Heart right ventricle (tissue), 16 donors: ENCODE measurements at regions not wholly inside any gene's neighbourhood (a gene's known extent, or its start where the extent isn't known, plus 50 kb on each side); places are given as distances from the start of the nearest gene placed in this dataset.

ENCODE experiments used
- ATAC-seq, 8 donors: fragments of 200-7000 bp; cut with Tn5 transposase; one replicate each; pipeline ENCODE4 v1.9.1; 2020; ENCODE audit warnings: mild to moderate bottlenecking in 8 of 8, moderate library complexity in 8 of 8, moderate number of reproducible peaks in 1 of 8
- DNase-seq, 2 donors: peaks; one replicate each; pipeline ENCODE4 v3.0.0-alpha.2; 2020
- H3K27ac ChIP-seq, 10 donors: fragments of 200-600 bp; sonication (generic) in 2 of 10; one replicate each; pipeline versions ENCODE4 v1.5.0 to v1.8.0; 2020 to 2022; ENCODE audit warnings: mild to moderate bottlenecking in 3 of 10
- H3K27me3 ChIP-seq, 7 donors: fragments of 200-600 bp; one replicate each; pipeline ENCODE4 v1.8.0; 2021 to 2022; ENCODE audit warnings: mild to moderate bottlenecking in 2 of 7
- H3K36me3 ChIP-seq, 9 donors: fragments of 200-600 bp; sonication (generic) in 1 of 9; one replicate each; pipeline versions ENCODE4 v1.5.0 to v1.8.0; 2020 to 2022; ENCODE audit warnings: mild to moderate bottlenecking in 2 of 9
- H3K4me1 ChIP-seq, 9 donors: fragments of 200-600 bp; sonication (generic) in 1 of 9; one replicate each; pipeline versions ENCODE4 v1.5.0 to v1.8.0; 2020 to 2022; ENCODE audit warnings: mild to moderate bottlenecking in 4 of 9
- H3K4me3 ChIP-seq, 10 donors: fragments of 200-600 bp; sonication (generic) in 2 of 10; one replicate each; pipeline versions ENCODE4 v1.5.0 to v1.8.0; 2020 to 2022; ENCODE audit warnings: mild to moderate bottlenecking in 7 of 10, moderate library complexity in 2 of 10
- H3K9me3 ChIP-seq, 11 donors: fragments of 200-600 bp in 10 of 11; sonication (generic) in 2 of 11; one replicate each; pipeline versions ENCODE4 v1.5.0 to v1.8.0; 2013 to 2022; ENCODE audit warnings: mild to moderate bottlenecking in 2 of 11, control low read depth in 1 of 11, moderate library complexity in 1 of 11
- WGBS, 2 donors: extraction: QIAGEN DNeasy Blood & Tissue Kit; methylation state at CpG; one replicate each; pipeline ENCODE4 v1.1.7; 2013; ENCODE audit warnings: inconsistent platforms in 1 of 2; 5-methylcytosine and 5-hydroxymethylcytosine counted together
- intact Hi-C, 10 donors: fragments of 100-400 bp; cut with DNase I; formaldehyde crosslinking; loops; one replicate each; pipeline versions ENCODE4 v1.11.1 to v1.14.2; 2022
- TF ChIP-seq, protein P1 (sequence below), 9 donors: fragments of 200-600 bp; sonication (generic) in 2 of 9; IDR thresholded peaks; one replicate each; pipeline versions ENCODE4 v1.5.0 to v1.8.0; 2021 to 2022; ENCODE audit warnings: antibody characterized with exemption in 9 of 9, mild to moderate bottlenecking in 5 of 9, moderate library complexity in 1 of 9
- donor health status: Arrhythmogenic right ventricular cardiomyopathy.
- donor health status: ischemic (EF 13 %, LVEDD 7.1; RV severe dilation, severe dysfunction).
- donor health status: healthy with polysubstance abuse.
- donor health status: DM: no; HTN: yes; CAD: no.
- donor health status: DM: no; HTN: no; CAD: no.
- donor health status: ischemic (EF 25% LVEDD 6.9; RV normal size, moderate dysfunction).
- donor health status: ischemic (EF 25% LVEDD 5.7; RV mildly dilated, moderate dysfunction).
- donor health status: healthy.
- donor health status: DM: yes; HTN: yes; CAD: no.
- donor health status: Ischemic cardiomyopathy.
- donor health status: ischemic (EF 35%, LVEDD 5.7; RV mildly dilated, moderate dysfunction).
- donor health status: nonischemic (EF 11% LVEDD 7.7; RV severe dilation, severe dysfunction).
- donor health status: DM: yes; HTN: yes; CAD: no.
- donor health status: PGD.
- donor health status: ischemic (EF 29% LVEDD 5.4; RV normal size, mild dysfunction).
- donor health status: nonischemic (EF 23%, LVEDD 6.1; RV moderate dilation, normal function).

DNA sequence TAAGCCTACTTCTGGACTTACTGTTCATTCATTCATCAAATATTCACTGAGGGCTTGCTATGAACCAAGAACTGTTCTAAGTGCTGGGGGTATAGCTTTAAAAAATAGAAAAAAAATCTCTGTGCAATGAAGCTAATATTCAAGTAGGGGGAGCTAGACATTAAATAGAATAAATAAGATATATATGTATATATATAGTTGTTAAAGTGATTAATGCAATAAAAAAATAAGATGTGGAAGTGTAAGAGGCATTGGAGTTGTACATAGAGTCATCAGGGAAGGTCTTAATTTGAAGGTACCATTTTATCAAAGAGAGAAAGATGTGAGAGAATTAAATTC, 181.2 kb upstream of the AGR3 start:
- DNase-seq (no peak), ATAC-seq (no peak)
- TF ChIP-seq, protein P1, sequence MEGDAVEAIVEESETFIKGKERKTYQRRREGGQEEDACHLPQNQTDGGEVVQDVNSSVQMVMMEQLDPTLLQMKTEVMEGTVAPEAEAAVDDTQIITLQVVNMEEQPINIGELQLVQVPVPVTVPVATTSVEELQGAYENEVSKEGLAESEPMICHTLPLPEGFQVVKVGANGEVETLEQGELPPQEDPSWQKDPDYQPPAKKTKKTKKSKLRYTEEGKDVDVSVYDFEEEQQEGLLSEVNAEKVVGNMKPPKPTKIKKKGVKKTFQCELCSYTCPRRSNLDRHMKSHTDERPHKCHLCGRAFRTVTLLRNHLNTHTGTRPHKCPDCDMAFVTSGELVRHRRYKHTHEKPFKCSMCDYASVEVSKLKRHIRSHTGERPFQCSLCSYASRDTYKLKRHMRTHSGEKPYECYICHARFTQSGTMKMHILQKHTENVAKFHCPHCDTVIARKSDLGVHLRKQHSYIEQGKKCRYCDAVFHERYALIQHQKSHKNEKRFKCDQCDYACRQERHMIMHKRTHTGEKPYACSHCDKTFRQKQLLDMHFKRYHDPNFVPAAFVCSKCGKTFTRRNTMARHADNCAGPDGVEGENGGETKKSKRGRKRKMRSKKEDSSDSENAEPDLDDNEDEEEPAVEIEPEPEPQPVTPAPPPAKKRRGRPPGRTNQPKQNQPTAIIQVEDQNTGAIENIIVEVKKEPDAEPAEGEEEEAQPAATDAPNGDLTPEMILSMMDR (IDR thresholded peaks at IDR 0.05): peak in 4 of 9 donors; percentile 22 to 41 (median 28)
- intact Hi-C loops: no loop called here
- Histone ChIP-seq H3K9me3 (no peaks in the 10 kb centered on the region), H3K36me3 (no peaks in the 10 kb centered on the region), H3K27ac (peak overlapping the region in 1 of 10 donors; percentile 7), H3K27me3 (no peaks in the 10 kb centered on the region), H3K4me1 (peaks cover 0 to 19% (median 0%) of the 10 kb centered on the region in 9 donors), H3K4me3 (no peak overlapping the region)

GRCh38 chr7:17067691-17068090, 185.9 kb upstream of the AGR3 start:
- Histone ChIP-seq H3K36me3 (no peaks in the 10 kb centered on the region), H3K9me3 (no peaks in the 10 kb centered on the region), H3K27me3 (no peaks in the 10 kb centered on the region), H3K4me1 (peaks cover 0 to 15% (median 0%) of the 10 kb centered on the region in 9 donors), H3K4me3 (no peak overlapping the region), H3K27ac (no peak overlapping the region)
- ATAC-seq (no peak), DNase-seq (no peak)
- WGBS, 2 donors: 80 to 82% methylated on average over 1 of the region's 1 CpG
- TF ChIP-seq, protein P1 (IDR thresholded peaks at IDR 0.05): no peak
- intact Hi-C loops: no loop called here

DNA sequence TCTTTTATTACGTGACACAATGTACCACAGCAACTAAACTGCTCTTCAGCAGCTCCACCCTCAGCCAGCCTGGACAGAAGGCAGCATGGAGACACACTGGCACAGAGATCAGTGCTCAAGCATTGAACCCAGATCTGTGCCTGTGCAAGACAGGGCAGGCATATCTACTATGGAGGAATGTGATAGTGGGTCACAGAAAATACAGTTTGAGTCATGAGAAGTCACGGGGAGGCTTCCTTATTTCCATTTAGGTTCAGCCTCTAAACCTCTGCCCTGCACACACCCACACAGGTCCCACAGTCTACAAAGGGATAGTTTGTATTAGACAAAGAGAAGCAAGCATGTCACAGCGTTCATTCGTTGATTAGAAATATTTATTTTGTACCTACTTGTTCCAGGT, 187.4 kb upstream of the AGR3 start:
- no peaks in the 10 kb centered on the region for H3K9me3 ChIP-seq
- TF ChIP-seq, protein P1 (IDR thresholded peaks at IDR 0.05): no peak
- intact Hi-C loops: no loop called here
- no peaks in the 10 kb centered on the region for H3K27me3 ChIP-seq
- ATAC-seq (peak in 1 of 8 donors; percentile 28), DNase-seq (no peak)
- WGBS, 2 donors: 96 to 97% methylated on average over 4 of the region's 4 CpGs
- H3K4me1 ChIP-seq: peaks cover 0 to 12% (median 0%) of the 10 kb centered on the region in 9 donors
- H3K36me3 ChIP-seq: no peaks in the 10 kb centered on the region
- H3K4me3 ChIP-seq: no peak overlapping the region
- H3K27ac ChIP-seq: peak overlapping the region in 1 of 10 donors; percentile 24

GRCh38 chr7:17070231-17070708, 188.5 kb upstream of the AGR3 start:
- Histone ChIP-seq H3K27ac (no peak overlapping the region), H3K27me3 (no peaks in the 10 kb centered on the region), H3K4me1 (peaks cover 0 to 12% (median 0%) of the 10 kb centered on the region in 9 donors), H3K9me3 (no peaks in the 10 kb centered on the region), H3K36me3 (no peaks in the 10 kb centered on the region), H3K4me3 (no peak overlapping the region)
- TF ChIP-seq, protein P1 (IDR thresholded peaks at IDR 0.05): no peak
- intact Hi-C loops: no loop called here
- WGBS, 2 donors: 73 to 82% methylated on average over 1 of the region's 1 CpG
- ATAC-seq: peak in 1 of 8 donors; percentile 25
- DNase-seq: no peak
